ENCODE measurements at regions not wholly inside any gene's neighbourhood (a gene's known extent, or its start where the extent isn't known, plus 50 kb on each side); places are given as distances from the start of the nearest gene placed in this dataset.

DNA sequence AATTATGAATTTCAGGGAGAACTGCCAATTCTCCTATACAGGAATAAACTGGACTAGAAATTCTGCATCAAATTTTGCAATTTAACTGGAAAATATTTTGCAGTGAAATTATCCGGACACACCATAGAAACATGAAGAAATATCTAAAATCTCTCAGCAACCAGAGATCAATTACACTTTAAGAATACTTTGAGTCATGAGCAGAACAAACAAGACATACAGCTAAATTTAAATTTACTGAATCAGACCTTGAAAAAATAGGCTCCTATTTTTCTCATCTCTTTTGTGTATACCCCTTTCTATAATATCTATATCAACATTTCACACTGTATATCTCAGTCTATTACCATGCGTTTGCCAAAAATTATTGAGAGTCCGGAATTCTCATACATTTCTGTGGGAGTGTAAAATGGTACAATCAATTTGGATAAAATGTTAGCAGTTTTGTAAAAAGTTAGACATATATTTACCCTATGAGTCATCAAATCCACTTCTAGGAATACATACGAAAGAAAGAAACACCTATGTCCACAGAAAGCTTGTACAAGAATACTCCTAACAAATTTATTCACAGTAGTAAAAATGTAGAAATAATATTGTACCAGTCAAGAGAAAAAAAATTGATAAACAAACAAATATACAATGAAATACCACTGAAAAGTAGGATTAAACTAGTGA is 593.1 kb upstream of the NECTIN3 start:
- Histone ChIP-seq H3K36me3 (ENCODE audit: control insufficient read depth, insufficient read depth, low read length) (no peaks in the 10 kb centered on the region), H3K4me3 (ENCODE audit: low read depth, low read length) (no peak overlapping the region), H3K27me3 (ENCODE audit: control insufficient read depth, insufficient read depth, low read length) (no peaks in the 10 kb centered on the region)
- DNase-seq (ENCODE audit: low read depth): no peak
- TF ChIP-seq, protein P1, sequence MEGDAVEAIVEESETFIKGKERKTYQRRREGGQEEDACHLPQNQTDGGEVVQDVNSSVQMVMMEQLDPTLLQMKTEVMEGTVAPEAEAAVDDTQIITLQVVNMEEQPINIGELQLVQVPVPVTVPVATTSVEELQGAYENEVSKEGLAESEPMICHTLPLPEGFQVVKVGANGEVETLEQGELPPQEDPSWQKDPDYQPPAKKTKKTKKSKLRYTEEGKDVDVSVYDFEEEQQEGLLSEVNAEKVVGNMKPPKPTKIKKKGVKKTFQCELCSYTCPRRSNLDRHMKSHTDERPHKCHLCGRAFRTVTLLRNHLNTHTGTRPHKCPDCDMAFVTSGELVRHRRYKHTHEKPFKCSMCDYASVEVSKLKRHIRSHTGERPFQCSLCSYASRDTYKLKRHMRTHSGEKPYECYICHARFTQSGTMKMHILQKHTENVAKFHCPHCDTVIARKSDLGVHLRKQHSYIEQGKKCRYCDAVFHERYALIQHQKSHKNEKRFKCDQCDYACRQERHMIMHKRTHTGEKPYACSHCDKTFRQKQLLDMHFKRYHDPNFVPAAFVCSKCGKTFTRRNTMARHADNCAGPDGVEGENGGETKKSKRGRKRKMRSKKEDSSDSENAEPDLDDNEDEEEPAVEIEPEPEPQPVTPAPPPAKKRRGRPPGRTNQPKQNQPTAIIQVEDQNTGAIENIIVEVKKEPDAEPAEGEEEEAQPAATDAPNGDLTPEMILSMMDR (IDR thresholded peaks at IDR 0.05; ENCODE audit: insufficient read depth, low read length, poor library complexity, severe bottlenecking): no peak

DNA sequence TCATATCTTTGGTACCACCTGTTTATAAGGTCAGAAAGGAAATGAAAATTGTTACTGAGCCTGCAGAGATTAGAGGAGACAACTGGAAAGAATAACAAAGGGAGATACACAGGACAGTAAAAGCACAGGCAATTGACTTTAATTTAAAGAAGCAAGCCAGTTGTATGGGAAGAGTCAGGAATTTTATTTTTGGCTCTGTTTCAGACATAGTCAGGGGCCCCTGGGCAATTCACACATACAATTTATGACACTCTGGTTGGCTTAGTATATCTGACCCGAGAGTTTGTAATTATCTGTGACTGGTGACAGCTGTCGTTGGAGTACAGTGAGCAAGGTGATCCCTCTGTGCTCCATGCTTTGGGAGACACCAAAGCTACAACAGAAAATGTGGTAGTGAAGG is 591.9 kb upstream of the NECTIN3 start:
- Histone ChIP-seq H3K4me3 (ENCODE audit: low read depth, low read length) (no peak overlapping the region), H3K36me3 (ENCODE audit: control insufficient read depth, insufficient read depth, low read length) (no peaks in the 10 kb centered on the region), H3K27me3 (ENCODE audit: control insufficient read depth, insufficient read depth, low read length) (no peaks in the 10 kb centered on the region)
- TF ChIP-seq, protein P1 (IDR thresholded peaks at IDR 0.05; ENCODE audit: insufficient read depth, low read length, poor library complexity, severe bottlenecking): no peak
- DNase-seq (ENCODE audit: low read depth): no peak

DNA sequence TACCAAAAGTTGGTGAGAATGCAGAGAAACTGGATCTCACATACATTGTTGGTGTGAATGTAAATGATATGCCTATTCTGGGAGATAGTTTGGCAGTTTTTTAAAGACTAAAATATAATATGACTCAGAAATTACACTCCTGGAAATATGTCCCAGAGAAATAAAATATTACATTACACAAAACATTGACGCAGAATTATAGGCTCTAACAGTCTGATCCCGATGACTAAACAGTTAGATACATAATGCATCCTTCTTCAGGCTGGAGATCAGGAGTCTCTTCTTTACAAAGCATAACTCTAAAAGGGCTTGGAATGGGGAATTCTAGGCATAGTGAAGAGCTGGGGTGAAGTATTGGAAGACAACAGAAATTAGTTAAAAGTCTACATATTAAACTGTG is 586.2 kb upstream of the NECTIN3 start:
- TF ChIP-seq, protein P1 (IDR thresholded peaks at IDR 0.05; ENCODE audit: insufficient read depth, low read length, poor library complexity, severe bottlenecking): no peak
- no peaks in the 10 kb centered on the region for H3K27me3 ChIP-seq (ENCODE audit: control insufficient read depth, insufficient read depth, low read length)
- no peak overlapping the region for H3K4me3 ChIP-seq (ENCODE audit: low read depth, low read length)
- no peak for DNase-seq (ENCODE audit: low read depth)
- no peaks in the 10 kb centered on the region for H3K36me3 ChIP-seq (ENCODE audit: control insufficient read depth, insufficient read depth, low read length)

DNA sequence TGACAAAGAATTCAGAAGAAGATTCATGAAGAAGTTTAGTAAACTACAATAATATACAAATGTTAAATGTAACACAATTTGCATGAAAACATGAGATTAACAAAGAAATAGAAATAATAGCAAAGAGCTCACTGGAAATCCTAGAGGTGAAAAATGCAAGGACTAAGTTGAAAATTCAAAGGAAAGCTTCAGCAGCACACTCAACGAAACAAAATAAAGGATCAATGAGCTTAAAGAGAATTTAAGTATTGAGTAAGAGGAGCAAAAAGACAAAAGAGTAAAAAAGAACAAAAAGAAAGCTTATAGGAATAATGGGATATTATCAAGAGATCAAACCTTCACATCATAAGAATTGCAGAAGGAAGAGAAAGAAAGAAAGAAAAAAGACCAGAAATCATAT is 583.8 kb upstream of the NECTIN3 start:
- no peak for DNase-seq (ENCODE audit: low read depth)
- Histone ChIP-seq H3K27me3 (ENCODE audit: control insufficient read depth, insufficient read depth, low read length) (no peaks in the 10 kb centered on the region), H3K36me3 (ENCODE audit: control insufficient read depth, insufficient read depth, low read length) (no peaks in the 10 kb centered on the region), H3K4me3 (ENCODE audit: low read depth, low read length) (no peak overlapping the region)
- TF ChIP-seq, protein P1 (IDR thresholded peaks at IDR 0.05; ENCODE audit: insufficient read depth, low read length, poor library complexity, severe bottlenecking): no peak

DNA sequence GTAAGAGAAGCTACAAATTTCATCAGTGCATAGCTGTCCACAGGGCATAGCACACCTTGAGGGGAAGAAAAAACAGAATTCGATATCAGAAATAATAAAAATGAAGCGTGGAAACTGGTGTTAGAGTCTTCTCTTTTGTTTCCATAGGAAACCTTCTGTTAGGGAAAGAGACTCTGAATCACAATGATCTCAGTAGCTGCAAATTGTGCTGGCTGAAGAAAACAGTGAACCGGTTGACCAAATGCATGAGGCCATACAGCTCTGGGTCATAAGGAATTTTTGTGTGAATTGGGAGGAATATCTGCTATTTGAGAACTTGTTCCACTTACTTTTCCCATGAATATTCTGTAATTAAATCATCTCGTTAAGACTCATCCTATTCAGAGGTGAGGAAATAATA is 580.2 kb upstream of the NECTIN3 start:
- Histone ChIP-seq H3K36me3 (ENCODE audit: control insufficient read depth, insufficient read depth, low read length) (no peaks in the 10 kb centered on the region), H3K27me3 (ENCODE audit: control insufficient read depth, insufficient read depth, low read length) (no peaks in the 10 kb centered on the region), H3K4me3 (ENCODE audit: low read depth, low read length) (no peak overlapping the region)
- TF ChIP-seq, protein P1 (IDR thresholded peaks at IDR 0.05; ENCODE audit: insufficient read depth, low read length, poor library complexity, severe bottlenecking): no peak
- no peak for DNase-seq (ENCODE audit: low read depth)

DNA sequence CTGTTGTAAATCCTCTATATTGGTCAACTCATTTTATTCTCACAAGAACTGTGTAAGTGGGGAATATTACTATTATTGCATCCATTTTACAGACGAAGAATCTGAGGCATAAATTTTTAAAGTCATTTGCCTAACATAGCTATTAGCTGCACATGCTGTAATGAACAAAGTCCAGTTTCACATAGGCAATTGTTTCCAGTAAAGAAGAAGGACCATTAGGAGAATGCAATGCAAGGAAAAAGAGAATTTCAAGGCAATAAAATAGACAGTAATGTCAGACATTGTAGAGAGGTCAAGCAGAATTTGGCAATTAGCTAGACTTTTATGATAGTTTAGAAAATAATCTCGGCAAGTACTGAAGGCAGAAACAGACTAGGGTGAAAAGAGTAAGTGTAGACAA is 578.7 kb upstream of the NECTIN3 start:
- DNase-seq (ENCODE audit: low read depth): no peak
- Histone ChIP-seq H3K27me3 (ENCODE audit: control insufficient read depth, insufficient read depth, low read length) (no peaks in the 10 kb centered on the region), H3K4me3 (ENCODE audit: low read depth, low read length) (no peak overlapping the region), H3K36me3 (ENCODE audit: control insufficient read depth, insufficient read depth, low read length) (no peaks in the 10 kb centered on the region)
- TF ChIP-seq, protein P1 (IDR thresholded peaks at IDR 0.05; ENCODE audit: insufficient read depth, low read length, poor library complexity, severe bottlenecking): no peak

Measured in kidney epithelial cell (primary cell).